ENCODE measurements at regions not wholly inside any gene's neighbourhood (a gene's known extent, or its start where the extent isn't known, plus 50 kb on each side); places are given as distances from the start of the nearest gene placed in this dataset.

GRCh38 chrX:138945219-138945618 lies 233.7 kb upstream of the FGF13 start (continued):
- TF ChIP-seq MTA3 (IDR thresholded peaks at IDR 0.05; ENCODE audit: borderline replicate concordance) = no peak
- no peak for TF ChIP-seq TFE3 (CRISPR knock-in tag; IDR thresholded peaks at IDR 0.05)
- TF ChIP-seq MLLT1 (IDR thresholded peaks at IDR 0.05) = peak in 1 of 2 experiments; percentile 85; a peak in 2 of 4 replicates
- no peak for TF ChIP-seq STAT5A (IDR thresholded peaks at IDR 0.05; ENCODE audit: borderline replicate concordance, low read length)
- no peak for TF ChIP-seq TSHZ1 (CRISPR knock-in tag; IDR thresholded peaks at IDR 0.05)
- TF ChIP-seq TAF7 (tag; IDR thresholded peaks at IDR 0.05) = no peak
- no peak for TF ChIP-seq BRD9 (IDR thresholded peaks at IDR 0.05; ENCODE audit: low read depth, partially characterized antibody)
- TF ChIP-seq GATAD2B (IDR thresholded peaks at IDR 0.05; ENCODE audit: borderline replicate concordance) = no peak
- TF ChIP-seq GTF3C2 (IDR thresholded peaks at IDR 0.05; ENCODE audit: borderline replicate concordance, extremely low read depth, insufficient read length) = no peak
- TF ChIP-seq MBD2 (IDR thresholded peaks at IDR 0.05; ENCODE audit: borderline replicate concordance, low read depth) = no peak
- no peak for TF ChIP-seq PPARD (CRISPR knock-in tag; IDR thresholded peaks at IDR 0.05)
- no peak for TF ChIP-seq GABPB1 (CRISPR knock-in tag; IDR thresholded peaks at IDR 0.05)
- no peak for TF ChIP-seq RAD21 (CRISPR knock-in tag; conservative IDR thresholded peaks at IDR 0.05 in 1 of 2, IDR thresholded peaks at IDR 0.05 in 1 of 2)
- no peak for TF ChIP-seq ZNF583 (CRISPR knock-in tag; IDR thresholded peaks at IDR 0.05)
- TF ChIP-seq CREM (IDR thresholded peaks at IDR 0.05; ENCODE audit: low read depth) = no peak
- no peak for TF ChIP-seq NFIC (IDR thresholded peaks at IDR 0.05)
- no peak for TF ChIP-seq SFPQ (IDR thresholded peaks at IDR 0.05; ENCODE audit: low read depth, low read length)
- TF ChIP-seq ZNF644 (tag; IDR thresholded peaks at IDR 0.05; ENCODE audit: low read depth) = no peak
